Epithelial cell of proximal tubule (primary cell): ENCODE measurements at regions not wholly inside any gene's neighbourhood (a gene's known extent, or its start where the extent isn't known, plus 50 kb on each side); places are given as distances from the start of the nearest gene placed in this dataset.

Source experiments
- DNase-seq: peaks from one replicate; pipeline ENCODE4 v3.0.0-alpha.2; 2011; ENCODE audit warnings: low read depth
- H3K4me3 ChIP-seq: 2 replicates; pipeline ENCODE4 v1.5.1; 2011; ENCODE audit warnings: low read depth, mild to moderate bottlenecking, low read length
- TF ChIP-seq, protein P1 (sequence below): conservative IDR thresholded peaks from 2 replicates; pipeline ENCODE4 v1.5.1; 2012; ENCODE audit warnings: low read depth, mild to moderate bottlenecking, low read length

DNA sequence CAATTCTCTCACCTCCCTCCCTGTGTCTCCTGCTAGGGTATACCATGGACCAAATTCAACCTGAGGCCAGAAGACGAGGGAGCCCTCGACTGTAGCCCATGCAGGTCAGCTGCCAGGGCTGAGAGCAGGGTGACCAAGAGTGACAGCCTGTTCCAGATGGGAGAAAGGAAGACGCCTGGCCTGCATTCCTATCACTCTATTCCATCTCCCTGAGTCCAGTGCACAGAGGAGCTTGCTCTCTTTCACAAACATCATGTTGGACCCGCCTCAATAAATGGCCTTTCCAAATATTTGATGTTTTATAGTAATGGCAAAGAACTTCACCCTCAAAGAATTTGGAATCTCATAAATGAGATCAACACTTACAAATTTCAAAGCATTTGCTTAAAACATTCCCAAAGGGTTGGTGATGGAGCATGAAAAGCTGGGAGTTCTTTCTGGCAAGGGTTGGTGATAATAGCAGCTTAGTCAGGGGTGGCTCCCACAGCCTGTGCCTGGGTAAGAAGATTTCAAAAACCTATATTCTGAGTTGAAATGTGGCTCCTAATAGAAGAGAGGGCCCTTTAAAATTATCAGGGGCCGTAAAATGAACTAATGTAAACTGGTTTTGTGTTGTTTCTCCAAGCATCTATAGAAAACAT lies 393.1 kb downstream of the EFNA5 start:
- no peak overlapping the region for H3K4me3 ChIP-seq
- no peak for DNase-seq
- TF ChIP-seq, protein P1, sequence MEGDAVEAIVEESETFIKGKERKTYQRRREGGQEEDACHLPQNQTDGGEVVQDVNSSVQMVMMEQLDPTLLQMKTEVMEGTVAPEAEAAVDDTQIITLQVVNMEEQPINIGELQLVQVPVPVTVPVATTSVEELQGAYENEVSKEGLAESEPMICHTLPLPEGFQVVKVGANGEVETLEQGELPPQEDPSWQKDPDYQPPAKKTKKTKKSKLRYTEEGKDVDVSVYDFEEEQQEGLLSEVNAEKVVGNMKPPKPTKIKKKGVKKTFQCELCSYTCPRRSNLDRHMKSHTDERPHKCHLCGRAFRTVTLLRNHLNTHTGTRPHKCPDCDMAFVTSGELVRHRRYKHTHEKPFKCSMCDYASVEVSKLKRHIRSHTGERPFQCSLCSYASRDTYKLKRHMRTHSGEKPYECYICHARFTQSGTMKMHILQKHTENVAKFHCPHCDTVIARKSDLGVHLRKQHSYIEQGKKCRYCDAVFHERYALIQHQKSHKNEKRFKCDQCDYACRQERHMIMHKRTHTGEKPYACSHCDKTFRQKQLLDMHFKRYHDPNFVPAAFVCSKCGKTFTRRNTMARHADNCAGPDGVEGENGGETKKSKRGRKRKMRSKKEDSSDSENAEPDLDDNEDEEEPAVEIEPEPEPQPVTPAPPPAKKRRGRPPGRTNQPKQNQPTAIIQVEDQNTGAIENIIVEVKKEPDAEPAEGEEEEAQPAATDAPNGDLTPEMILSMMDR: no peak

DNA sequence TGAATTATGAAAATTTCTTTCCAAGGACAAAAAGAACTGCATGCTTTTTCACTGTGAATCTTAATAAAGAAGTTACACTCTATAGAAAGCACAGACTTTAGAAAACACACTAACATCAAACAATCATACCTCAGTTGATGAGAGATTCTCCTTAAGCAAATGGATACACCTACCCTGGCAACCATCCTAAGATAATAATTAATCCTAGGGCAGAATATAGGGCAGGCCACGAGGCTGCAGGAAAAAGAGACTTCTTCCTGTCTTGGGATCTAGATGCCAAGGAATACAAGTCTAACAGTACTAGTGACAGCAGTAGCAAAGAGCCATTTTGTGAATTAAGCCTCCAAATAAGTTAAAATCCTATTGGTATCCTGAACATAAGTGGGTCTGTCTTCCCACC lies 395.4 kb downstream of the EFNA5 start:
- H3K4me3 ChIP-seq: no peak overlapping the region
- TF ChIP-seq, protein P1: no peak
- no peak for DNase-seq

DNA sequence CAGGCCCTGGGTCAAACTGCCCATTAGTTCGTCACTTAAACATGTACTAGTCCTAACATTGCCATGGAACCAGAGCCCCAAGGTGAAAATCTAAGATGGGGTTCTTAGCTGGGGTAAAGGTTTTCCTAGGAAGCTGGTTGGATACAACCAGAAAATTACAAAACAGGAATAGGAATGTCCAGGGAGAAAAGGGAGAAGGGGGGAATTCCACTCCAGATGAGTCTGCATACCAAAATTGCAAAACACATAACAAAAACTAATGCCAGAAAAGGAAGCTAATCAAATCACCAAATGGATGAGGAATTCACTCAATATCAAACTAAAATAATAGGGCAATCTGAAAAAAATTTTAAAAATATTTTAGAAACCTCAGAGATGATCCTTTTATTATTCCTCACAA lies 396.2 kb downstream of the EFNA5 start:
- TF ChIP-seq, protein P1: no peak
- H3K4me3 ChIP-seq: no peak overlapping the region
- DNase-seq: no peak

- DNase-seq: no peak
These were observed 397.8 kb downstream of the EFNA5 start for GRCh38 chr5:107272954-107273353.

GRCh38 chr5:107272509-107272908 lies 398.2 kb downstream of the EFNA5 start:
- TF ChIP-seq, protein P1: no peak
- DNase-seq: no peak
- no peak overlapping the region for H3K4me3 ChIP-seq

More at GRCh38 chr5:107272954-107273353, 397.8 kb downstream of the EFNA5 start:
- TF ChIP-seq, protein P1: no peak
- no peak overlapping the region for H3K4me3 ChIP-seq

DNA sequence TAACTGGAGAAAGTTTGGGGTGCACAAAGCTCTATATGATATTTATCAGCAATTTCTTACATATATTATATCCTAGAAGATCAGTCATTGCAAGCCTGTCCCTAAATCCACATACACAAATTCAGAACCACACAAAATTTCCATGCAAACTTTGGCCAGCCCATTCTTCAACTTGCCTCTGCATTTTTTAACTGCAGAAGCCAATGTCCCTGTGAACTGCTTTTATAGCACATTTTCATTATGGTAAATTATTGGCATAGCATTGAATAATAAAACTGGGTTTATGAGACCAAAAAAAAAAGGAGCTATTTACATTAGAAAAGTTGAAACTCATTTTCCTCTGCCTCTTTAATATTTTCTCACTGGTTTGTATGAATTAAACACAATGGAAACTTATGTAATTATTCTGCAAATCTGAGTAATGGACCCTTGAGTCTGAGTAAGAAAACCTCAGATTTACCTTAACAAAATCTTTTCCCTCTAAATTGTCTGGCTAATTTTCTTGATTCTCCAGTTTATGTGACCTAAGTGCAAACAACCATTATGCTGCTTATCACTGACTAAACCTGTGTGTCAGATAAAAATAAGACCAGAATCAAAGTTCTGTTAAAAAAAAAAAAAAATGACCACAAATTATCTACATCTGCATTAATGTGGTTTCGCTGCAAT lies 398.9 kb downstream of the EFNA5 start:
- H3K4me3 ChIP-seq: no peak overlapping the region
- DNase-seq: no peak
- TF ChIP-seq, protein P1: no peak

GRCh38 chr5:107270561-107270960 lies 400.2 kb downstream of the EFNA5 start:
- TF ChIP-seq, protein P1: no peak
- DNase-seq: no peak
- H3K4me3 ChIP-seq: no peak overlapping the region
